ENCODE measurements at regions not wholly inside any gene's neighbourhood (a gene's known extent, or its start where the extent isn't known, plus 50 kb on each side); places are given as distances from the start of the nearest gene placed in this dataset.

DNA sequence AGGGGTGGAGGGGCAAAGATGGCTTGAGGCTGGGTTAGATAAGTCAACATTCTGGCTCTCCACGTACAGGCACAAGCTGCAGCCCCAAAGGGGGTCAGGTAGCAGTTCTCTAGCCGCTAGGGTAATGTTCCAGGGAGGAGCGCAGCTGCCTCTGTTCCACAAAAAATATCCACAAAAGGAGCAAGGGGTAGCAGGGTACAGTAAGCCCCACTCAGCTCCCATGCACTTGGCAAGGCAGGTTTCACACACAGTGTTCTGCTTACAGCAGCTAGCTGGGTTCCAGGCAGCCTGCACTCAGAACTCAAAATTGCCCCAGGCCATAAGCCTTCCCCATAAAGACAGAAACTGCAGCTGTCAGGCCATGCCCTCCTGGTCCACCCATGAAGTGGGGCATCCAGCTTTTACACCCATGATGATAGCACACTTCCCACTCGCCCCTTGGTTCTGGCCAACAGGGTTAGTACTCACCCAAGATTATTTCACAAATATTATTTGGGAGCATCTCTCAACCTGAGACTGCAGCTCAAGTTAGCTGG, 130.0 kb downstream of the CYSLTR2 start:
- 80 to 98% (median 93%) methylated on average over 4 of the region's 4 CpGs for WGBS, 5 donors
- no peak for DNase-seq
- TF ChIP-seq POLR2A (IDR thresholded peaks at IDR 0.05) (no peak), EP300 (IDR thresholded peaks at IDR 0.05) (no peak), CTCF (IDR thresholded peaks at IDR 0.05) (no peak), POLR2AphosphoS5 (IDR thresholded peaks at IDR 0.05) (no peak)

GRCh38 chr13:48784916-48785548, 131.3 kb downstream of the CYSLTR2 start:
- Histone ChIP-seq H3K4me3 (no peak overlapping the region), H3K9me3 (peaks cover 9 to 14% (median 10%) of the 10 kb centered on the region in 4 donors), H3K27ac (no peak overlapping the region), H3K27me3 (no peaks in the 10 kb centered on the region), H3K36me3 (no peaks in the 10 kb centered on the region), H3K4me1 (peaks cover 0 to 5% (median 0%) of the 10 kb centered on the region in 4 donors)
- no peak for TF ChIP-seq POLR2AphosphoS5 (IDR thresholded peaks at IDR 0.05)
- no peak for TF ChIP-seq POLR2A (IDR thresholded peaks at IDR 0.05)
- TF ChIP-seq EP300 (IDR thresholded peaks at IDR 0.05) = no peak
- no peak for TF ChIP-seq CTCF (IDR thresholded peaks at IDR 0.05)
- 87 to 93% (median 90%) methylated on average over 3 of the region's 3 CpGs for whole genome bisulfite sequencing, 5 donors
- no peak for DNase-seq
- intact Hi-C loops (cut with DNase I; ENCODE audit: low total_unique reads) = no loop called here

More for the DNA sequence above, 130.0 kb downstream of the CYSLTR2 start:
- H3K9me3 ChIP-seq = peaks cover 9 to 17% (median 12%) of the 10 kb centered on the region in 4 donors
- no peak overlapping the region for H3K4me3 ChIP-seq
- intact Hi-C loops (cut with DNase I; ENCODE audit: low total_unique reads) = no loop called here
- H3K27ac ChIP-seq = peak overlapping the region in 1 of 5 donors; percentile 37
- H3K36me3 ChIP-seq = no peaks in the 10 kb centered on the region
- peaks cover 0 to 5% (median 0%) of the 10 kb centered on the region in 4 donors for H3K4me1 ChIP-seq
- no peaks in the 10 kb centered on the region for H3K27me3 ChIP-seq

GRCh38 chr13:48790199-48790598, 136.5 kb downstream of the CYSLTR2 start:
- Histone ChIP-seq H3K27ac (no peak overlapping the region), H3K9me3 (no peaks in the 10 kb centered on the region), H3K36me3 (no peaks in the 10 kb centered on the region), H3K4me1 (no peaks in the 10 kb centered on the region), H3K4me3 (no peak overlapping the region), H3K27me3 (no peaks in the 10 kb centered on the region)
- no peak for TF ChIP-seq CTCF (IDR thresholded peaks at IDR 0.05)
- no peak for TF ChIP-seq POLR2A (IDR thresholded peaks at IDR 0.05)
- no peak for TF ChIP-seq POLR2AphosphoS5 (IDR thresholded peaks at IDR 0.05)
- no peak for TF ChIP-seq EP300 (IDR thresholded peaks at IDR 0.05)
- 59 to 76% (median 64%) methylated on average over 3 of the region's 3 CpGs for WGBS, 5 donors
- no peak for DNase-seq
- intact Hi-C loops (cut with DNase I; ENCODE audit: low total_unique reads) = no loop called here

- no peak for DNase-seq
- WGBS, 5 donors = 94 to 97% (median 96%) methylated on average over 1 of the region's 1 CpG
- no peak overlapping the region for H3K4me3 ChIP-seq
- TF ChIP-seq CTCF (IDR thresholded peaks at IDR 0.05) (no peak), POLR2AphosphoS5 (IDR thresholded peaks at IDR 0.05) (no peak), EP300 (IDR thresholded peaks at IDR 0.05) (no peak), POLR2A (IDR thresholded peaks at IDR 0.05) (no peak)
- H3K9me3 ChIP-seq = no peaks in the 10 kb centered on the region
- no peaks in the 10 kb centered on the region for H3K36me3 ChIP-seq
- H3K27ac ChIP-seq = no peak overlapping the region
- intact Hi-C loops (cut with DNase I; ENCODE audit: low total_unique reads) = no loop called here
- no peaks in the 10 kb centered on the region for H3K27me3 ChIP-seq
- no peaks in the 10 kb centered on the region for H3K4me1 ChIP-seq
These were observed 137.2 kb downstream of the CYSLTR2 start for GRCh38 chr13:48790966-48791365.
